SK-N-SH treated with all-trans-retinoic acid at 6 μM for 48 hours (cell line): ENCODE measurements at regions not wholly inside any gene's neighbourhood (a gene's known extent, or its start where the extent isn't known, plus 50 kb on each side); places are given as distances from the start of the nearest gene placed in this dataset.

Source experiments
- ARNTL ChIP-seq: fragments of 450-650 bp; formaldehyde crosslinking; IDR thresholded peaks from 2 replicates; pipeline ENCODE4 v1.5.0; 2020; ENCODE audit warnings: low read depth, mild to moderate bottlenecking, moderate library complexity, borderline replicate concordance
- BACH2 ChIP-seq: fragments of 250-450 bp; sonication (Bioruptor Pico); IDR thresholded peaks from 2 replicates; pipeline ENCODE4 v1.9.0; 2021; ENCODE audit warnings: mild to moderate bottlenecking, borderline replicate concordance
- GLIS3 ChIP-seq: fragments of 250-450 bp; sonication (Bioruptor Pico); IDR thresholded peaks from 2 replicates; pipeline ENCODE4 v1.5.0; 2020; ENCODE audit warnings: mild to moderate bottlenecking, moderate library complexity
- OSR1 ChIP-seq: fragments of 250-450 bp; sonication (Bioruptor Pico); IDR thresholded peaks from 2 replicates; pipeline ENCODE4 v1.8.0; 2022; ENCODE audit warnings: moderate library complexity, mild to moderate bottlenecking, inconsistent platforms
- RARB ChIP-seq: fragments of 250-450 bp; sonication (Bioruptor Pico); IDR thresholded peaks from 2 replicates; pipeline ENCODE4 v1.8.0; 2021; ENCODE audit warnings: mild to moderate bottlenecking, moderate library complexity
- SNAI2 ChIP-seq: fragments of 250-450 bp; sonication (Bioruptor Pico); IDR thresholded peaks from 2 replicates; pipeline ENCODE4 v1.5.0; 2020; ENCODE audit warnings: mild to moderate bottlenecking, moderate library complexity
- TCF4 ChIP-seq: fragments of 250-450 bp; sonication (Bioruptor Pico); IDR thresholded peaks from 2 replicates; pipeline ENCODE4 v1.8.0; 2021; ENCODE audit warnings: mild to moderate bottlenecking, moderate library complexity, borderline replicate concordance
- TOX ChIP-seq: fragments of 250-450 bp; sonication (Bioruptor Pico); IDR thresholded peaks from 2 replicates; pipeline ENCODE4 v1.8.0; 2021; ENCODE audit warnings: mild to moderate bottlenecking, moderate library complexity, borderline replicate concordance
- ZNF565 ChIP-seq: fragments of 450-650 bp; formaldehyde crosslinking; conservative IDR thresholded peaks from 2 replicates; pipeline ENCODE4 v1.5.0; 2020; ENCODE audit warnings: low read depth, mild to moderate bottlenecking, moderate library complexity
- ZNF70 ChIP-seq: fragments of 450-650 bp; formaldehyde crosslinking; IDR thresholded peaks from 2 replicates; pipeline ENCODE4 v1.5.0; 2020; ENCODE audit warnings: mild to moderate bottlenecking, moderate library complexity
- ZNF8 ChIP-seq: fragments of 450-650 bp; formaldehyde crosslinking; IDR thresholded peaks from 2 replicates; pipeline ENCODE4 v1.5.0; 2020; ENCODE audit warnings: mild to moderate bottlenecking, moderate library complexity
- TF ChIP-seq, protein P1 (sequence below): fragments of 250-450 bp; sonication (Bioruptor Pico); IDR thresholded peaks from 2 replicates; pipeline ENCODE4 v1.8.0; 2020; ENCODE audit warnings: mild to moderate bottlenecking, moderate library complexity, borderline replicate concordance

GRCh38 chr4:100124715-100125114 lies 65.6 kb downstream of the DDIT4L start:
- TF ChIP-seq TOX (CRISPR knock-in tag) (no peak), ZNF70 (CRISPR knock-in tag) (no peak), ZNF565 (CRISPR knock-in tag) (no peak), BACH2 (CRISPR knock-in tag) (no peak), GLIS3 (no peak), ARNTL (no peak), SNAI2 (CRISPR knock-in tag) (no peak), ZNF8 (CRISPR knock-in tag) (no peak), OSR1 (CRISPR knock-in tag) (no peak), TCF4 (CRISPR knock-in tag) (no peak), RARB (no peak)
- TF ChIP-seq, protein P1, sequence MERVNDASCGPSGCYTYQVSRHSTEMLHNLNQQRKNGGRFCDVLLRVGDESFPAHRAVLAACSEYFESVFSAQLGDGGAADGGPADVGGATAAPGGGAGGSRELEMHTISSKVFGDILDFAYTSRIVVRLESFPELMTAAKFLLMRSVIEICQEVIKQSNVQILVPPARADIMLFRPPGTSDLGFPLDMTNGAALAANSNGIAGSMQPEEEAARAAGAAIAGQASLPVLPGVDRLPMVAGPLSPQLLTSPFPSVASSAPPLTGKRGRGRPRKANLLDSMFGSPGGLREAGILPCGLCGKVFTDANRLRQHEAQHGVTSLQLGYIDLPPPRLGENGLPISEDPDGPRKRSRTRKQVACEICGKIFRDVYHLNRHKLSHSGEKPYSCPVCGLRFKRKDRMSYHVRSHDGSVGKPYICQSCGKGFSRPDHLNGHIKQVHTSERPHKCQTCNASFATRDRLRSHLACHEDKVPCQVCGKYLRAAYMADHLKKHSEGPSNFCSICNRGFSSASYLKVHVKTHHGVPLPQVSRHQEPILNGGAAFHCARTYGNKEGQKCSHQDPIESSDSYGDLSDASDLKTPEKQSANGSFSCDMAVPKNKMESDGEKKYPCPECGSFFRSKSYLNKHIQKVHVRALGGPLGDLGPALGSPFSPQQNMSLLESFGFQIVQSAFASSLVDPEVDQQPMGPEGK = no peak
